ENCODE measurements at regions not wholly inside any gene's neighbourhood (a gene's known extent, or its start where the extent isn't known, plus 50 kb on each side); places are given as distances from the start of the nearest gene placed in this dataset.

GRCh38 chr3:25096536-25096935 is 331.5 kb upstream of the RARB start:
- Mint-ChIP-seq H3K27ac (no peak overlapping the region), H3K4me1 (ENCODE audit: low read depth) (no peaks in the 10 kb centered on the region), H3K9me3 (peaks cover 8% of the 10 kb centered on the region), H3K4me3 (no peak overlapping the region), H3K36me3 (ENCODE audit: low read depth) (no peaks in the 10 kb centered on the region), H3K27me3 (ENCODE audit: insufficient read depth) (no peaks in the 10 kb centered on the region; the same call in 1 of the 2 replicates)
- no peak for DNase-seq
- TF ChIP-seq, protein P1, sequence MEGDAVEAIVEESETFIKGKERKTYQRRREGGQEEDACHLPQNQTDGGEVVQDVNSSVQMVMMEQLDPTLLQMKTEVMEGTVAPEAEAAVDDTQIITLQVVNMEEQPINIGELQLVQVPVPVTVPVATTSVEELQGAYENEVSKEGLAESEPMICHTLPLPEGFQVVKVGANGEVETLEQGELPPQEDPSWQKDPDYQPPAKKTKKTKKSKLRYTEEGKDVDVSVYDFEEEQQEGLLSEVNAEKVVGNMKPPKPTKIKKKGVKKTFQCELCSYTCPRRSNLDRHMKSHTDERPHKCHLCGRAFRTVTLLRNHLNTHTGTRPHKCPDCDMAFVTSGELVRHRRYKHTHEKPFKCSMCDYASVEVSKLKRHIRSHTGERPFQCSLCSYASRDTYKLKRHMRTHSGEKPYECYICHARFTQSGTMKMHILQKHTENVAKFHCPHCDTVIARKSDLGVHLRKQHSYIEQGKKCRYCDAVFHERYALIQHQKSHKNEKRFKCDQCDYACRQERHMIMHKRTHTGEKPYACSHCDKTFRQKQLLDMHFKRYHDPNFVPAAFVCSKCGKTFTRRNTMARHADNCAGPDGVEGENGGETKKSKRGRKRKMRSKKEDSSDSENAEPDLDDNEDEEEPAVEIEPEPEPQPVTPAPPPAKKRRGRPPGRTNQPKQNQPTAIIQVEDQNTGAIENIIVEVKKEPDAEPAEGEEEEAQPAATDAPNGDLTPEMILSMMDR (IDR thresholded peaks at IDR 0.05): no peak

GRCh38 chr3:25097023-25097422 is 331.0 kb upstream of the RARB start:
- Mint-ChIP-seq H3K4me3 (no peak overlapping the region), H3K27ac (no peak overlapping the region), H3K27me3 (ENCODE audit: insufficient read depth) (no peaks in the 10 kb centered on the region; the same call in 1 of the 2 replicates), H3K4me1 (ENCODE audit: low read depth) (no peaks in the 10 kb centered on the region), H3K36me3 (ENCODE audit: low read depth) (no peaks in the 10 kb centered on the region), H3K9me3 (peaks cover 8% of the 10 kb centered on the region)
- TF ChIP-seq, protein P1 (IDR thresholded peaks at IDR 0.05): no peak
- no peak for DNase-seq

DNA sequence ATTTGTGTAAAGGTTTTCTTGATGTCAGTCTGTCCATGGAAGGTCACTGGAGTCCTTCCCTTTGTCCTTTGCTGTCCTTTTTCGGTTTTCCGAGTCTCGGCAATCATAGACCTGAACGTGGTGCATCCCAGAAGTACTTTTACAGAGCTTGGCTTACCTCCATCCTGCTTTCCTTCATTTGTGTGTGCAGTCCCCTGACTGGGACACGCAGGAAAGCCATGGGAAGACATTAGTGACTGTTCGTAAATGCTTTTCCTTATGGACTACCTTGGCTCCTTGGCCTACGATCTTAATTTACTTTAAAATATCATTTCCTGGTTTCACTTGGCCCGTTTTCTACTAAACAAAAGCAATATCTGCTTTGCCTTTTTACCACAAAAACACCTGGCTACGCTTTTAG is 328.4 kb upstream of the RARB start:
- H3K27ac Mint-ChIP-seq: no peak overlapping the region
- no peaks in the 10 kb centered on the region; the same call in 1 of the 2 replicates for H3K27me3 Mint-ChIP-seq (ENCODE audit: insufficient read depth)
- DNase-seq: no peak
- H3K4me3 Mint-ChIP-seq: no peak overlapping the region
- H3K36me3 Mint-ChIP-seq (ENCODE audit: low read depth): no peaks in the 10 kb centered on the region
- peaks cover 25% of the 10 kb centered on the region for H3K9me3 Mint-ChIP-seq
- TF ChIP-seq, protein P1 (IDR thresholded peaks at IDR 0.05): no peak
- no peaks in the 10 kb centered on the region for H3K4me1 Mint-ChIP-seq (ENCODE audit: low read depth)

DNA sequence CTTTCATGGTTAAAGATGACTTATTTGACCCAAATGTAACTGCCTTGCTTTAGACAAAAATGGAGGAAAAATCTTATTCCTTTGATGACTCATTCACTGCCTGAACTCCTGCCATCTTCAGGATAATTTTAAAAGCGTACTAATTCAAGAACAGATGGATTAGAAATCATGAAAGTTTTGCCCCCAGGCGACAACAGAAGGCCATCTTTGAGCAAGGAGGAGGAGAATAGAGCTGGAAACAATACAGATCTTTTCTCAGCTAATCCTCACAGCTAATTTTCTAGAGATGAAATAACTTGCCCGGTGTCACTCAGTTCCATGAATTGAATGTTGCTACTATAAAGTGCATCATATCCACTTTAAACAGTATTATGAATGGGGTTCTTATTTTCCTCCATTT is 324.7 kb upstream of the RARB start:
- no peaks in the 10 kb centered on the region for H3K4me1 Mint-ChIP-seq (ENCODE audit: low read depth)
- TF ChIP-seq, protein P1 (IDR thresholded peaks at IDR 0.05): no peak
- H3K27me3 Mint-ChIP-seq (ENCODE audit: insufficient read depth): no peaks in the 10 kb centered on the region
- DNase-seq: no peak
- no peak overlapping the region for H3K27ac Mint-ChIP-seq
- peaks cover 32% of the 10 kb centered on the region for H3K9me3 Mint-ChIP-seq
- no peaks in the 10 kb centered on the region for H3K36me3 Mint-ChIP-seq (ENCODE audit: low read depth)
- H3K4me3 Mint-ChIP-seq: no peak overlapping the region

- H3K4me3 Mint-ChIP-seq: no peak overlapping the region
- H3K36me3 Mint-ChIP-seq (ENCODE audit: low read depth): no peaks in the 10 kb centered on the region
- H3K9me3 Mint-ChIP-seq: peaks cover 21% of the 10 kb centered on the region
- TF ChIP-seq, protein P1 (IDR thresholded peaks at IDR 0.05): no peak
- no peak overlapping the region for H3K27ac Mint-ChIP-seq
- H3K4me1 Mint-ChIP-seq (ENCODE audit: low read depth): no peaks in the 10 kb centered on the region
- H3K27me3 Mint-ChIP-seq (ENCODE audit: insufficient read depth): no peaks in the 10 kb centered on the region
- DNase-seq: no peak
Measured at GRCh38 chr3:25107918-25108617, 320.0 kb upstream of the RARB start.

Measured in HFFc6 (cell line).